ENCODE measurements at regions not wholly inside any gene's neighbourhood (a gene's known extent, or its start where the extent isn't known, plus 50 kb on each side); places are given as distances from the start of the nearest gene placed in this dataset.
"Not testable (repeated sequence)": the region's sequence is repeated elsewhere in the genome, so short reads cannot be mapped to it uniquely, and the experiment has no call there.

DNA sequence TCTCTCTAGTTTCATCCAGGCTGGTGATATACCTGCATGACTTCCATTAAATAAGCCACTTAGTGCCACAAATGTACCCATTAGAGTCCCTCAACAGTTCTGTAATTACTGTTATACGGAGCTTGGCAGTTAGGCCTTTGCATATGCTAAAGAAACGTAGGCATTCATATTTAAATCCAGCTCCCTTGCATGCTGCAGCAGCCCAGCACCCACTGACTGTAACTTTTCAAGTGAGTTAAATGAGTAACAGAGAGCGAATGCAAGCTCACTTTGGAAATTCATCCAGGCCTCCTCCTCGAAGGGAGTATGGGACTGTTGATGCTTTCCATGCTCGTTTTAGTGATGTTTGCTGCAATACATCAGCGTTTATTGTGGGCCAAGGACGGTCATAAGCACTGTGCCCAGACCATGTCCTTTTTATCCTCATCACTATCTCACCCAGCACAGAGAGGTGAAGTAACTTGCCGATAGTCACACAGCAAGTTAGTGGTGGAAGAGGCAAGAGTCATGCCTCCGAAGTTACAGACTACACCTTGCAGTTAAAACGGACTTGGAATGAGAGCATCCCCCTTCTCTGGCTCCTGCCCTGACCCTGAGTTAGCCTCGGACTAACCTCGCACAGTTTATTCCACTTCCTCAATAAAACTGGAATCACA is 179.4 kb upstream of the PDE10A start:
- Histone ChIP-seq H3K4me3 (no peak overlapping the region), H3K9ac (ENCODE audit: low read depth in 2 of 2, low read length in 2 of 2) (peak overlapping the region in 1 of 2 donors; percentile 30), H3K27ac (no peak overlapping the region), H3K27me3 (no peaks in the 10 kb centered on the region), H3K36me3 (no peaks in the 10 kb centered on the region), H3K4me1 (peaks cover 9% of the 10 kb centered on the region), H3K9me3 (no peaks in the 10 kb centered on the region)
- DNase-seq = no peak
- TF ChIP-seq, protein P1, sequence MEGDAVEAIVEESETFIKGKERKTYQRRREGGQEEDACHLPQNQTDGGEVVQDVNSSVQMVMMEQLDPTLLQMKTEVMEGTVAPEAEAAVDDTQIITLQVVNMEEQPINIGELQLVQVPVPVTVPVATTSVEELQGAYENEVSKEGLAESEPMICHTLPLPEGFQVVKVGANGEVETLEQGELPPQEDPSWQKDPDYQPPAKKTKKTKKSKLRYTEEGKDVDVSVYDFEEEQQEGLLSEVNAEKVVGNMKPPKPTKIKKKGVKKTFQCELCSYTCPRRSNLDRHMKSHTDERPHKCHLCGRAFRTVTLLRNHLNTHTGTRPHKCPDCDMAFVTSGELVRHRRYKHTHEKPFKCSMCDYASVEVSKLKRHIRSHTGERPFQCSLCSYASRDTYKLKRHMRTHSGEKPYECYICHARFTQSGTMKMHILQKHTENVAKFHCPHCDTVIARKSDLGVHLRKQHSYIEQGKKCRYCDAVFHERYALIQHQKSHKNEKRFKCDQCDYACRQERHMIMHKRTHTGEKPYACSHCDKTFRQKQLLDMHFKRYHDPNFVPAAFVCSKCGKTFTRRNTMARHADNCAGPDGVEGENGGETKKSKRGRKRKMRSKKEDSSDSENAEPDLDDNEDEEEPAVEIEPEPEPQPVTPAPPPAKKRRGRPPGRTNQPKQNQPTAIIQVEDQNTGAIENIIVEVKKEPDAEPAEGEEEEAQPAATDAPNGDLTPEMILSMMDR (IDR thresholded peaks at IDR 0.05) = no peak
- intact Hi-C loops (cut with DNase I) = no loop called here

DNA sequence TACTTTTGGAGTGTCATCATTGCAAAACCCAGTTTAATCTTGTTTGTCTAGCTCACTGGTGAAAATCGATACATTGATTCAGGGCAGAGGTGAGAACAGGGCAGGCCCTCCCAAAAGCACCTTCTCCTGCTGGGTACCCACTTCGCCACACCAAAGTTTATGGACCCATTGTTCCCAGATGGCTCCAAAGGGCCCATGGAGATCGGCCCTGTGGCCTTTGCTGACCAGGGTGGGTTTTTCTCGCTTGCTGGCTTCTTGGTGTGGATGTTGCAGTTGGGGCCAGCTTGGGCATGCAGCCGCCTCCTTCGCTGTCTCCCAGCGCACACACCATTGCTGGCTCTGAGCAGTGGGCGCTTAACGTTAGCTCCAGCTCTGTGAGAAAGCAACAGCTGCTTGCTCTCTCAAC is 178.1 kb upstream of the PDE10A start:
- peaks cover 2% of the 10 kb centered on the region for H3K27me3 ChIP-seq
- no peak overlapping the region for H3K27ac ChIP-seq
- H3K4me3 ChIP-seq = no peak overlapping the region
- H3K4me1 ChIP-seq = peaks cover 6% of the 10 kb centered on the region
- intact Hi-C loops (cut with DNase I) = no loop called here
- TF ChIP-seq, protein P1 (IDR thresholded peaks at IDR 0.05) = no peak
- H3K9me3 ChIP-seq = no peaks in the 10 kb centered on the region
- H3K36me3 ChIP-seq = no peaks in the 10 kb centered on the region
- DNase-seq = no peak
- no peak overlapping the region for H3K9ac ChIP-seq (ENCODE audit: low read depth in 2 of 2, low read length in 2 of 2)

DNA sequence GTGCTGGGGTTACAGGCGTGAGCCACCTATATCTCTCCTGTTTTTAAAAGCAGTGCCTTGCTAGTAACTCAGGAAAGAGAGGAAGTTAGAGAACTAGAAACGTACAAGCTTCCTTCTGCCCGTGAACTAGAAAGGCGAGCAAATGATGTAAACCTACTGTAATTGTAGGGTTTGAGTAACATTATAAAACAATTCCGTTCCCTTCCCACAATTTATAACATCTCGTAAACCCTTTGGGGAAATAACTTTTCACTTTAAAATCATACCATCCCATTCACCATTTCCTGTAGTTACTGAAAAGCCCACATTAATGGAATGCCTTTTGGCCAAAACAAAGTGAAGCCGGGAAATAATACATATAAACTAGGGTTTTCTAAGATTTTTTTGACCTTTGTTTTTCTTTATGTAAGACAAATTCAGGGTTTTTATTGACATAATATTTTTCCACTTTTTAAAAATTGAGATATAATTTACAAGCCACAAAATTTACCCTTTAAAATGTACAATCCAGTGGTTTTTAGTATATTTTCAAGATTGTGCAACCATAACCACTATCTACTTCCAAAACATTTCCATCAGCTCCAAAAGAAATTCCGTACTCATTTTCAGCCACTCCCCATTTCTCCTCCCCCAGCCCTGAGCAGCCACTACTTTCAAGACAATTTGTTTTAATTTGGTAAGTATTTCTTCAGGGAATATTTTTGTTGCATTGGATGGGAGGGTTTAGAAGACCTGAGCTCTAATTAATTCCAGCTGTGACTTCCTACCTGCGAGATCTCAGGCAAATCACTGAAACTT is 175.1 kb upstream of the PDE10A start:
- TF ChIP-seq, protein P1 (IDR thresholded peaks at IDR 0.05) = no peak
- H3K9me3 ChIP-seq = no peaks in the 10 kb centered on the region
- no peak overlapping the region for H3K4me3 ChIP-seq
- H3K27me3 ChIP-seq = peaks cover 3% of the 10 kb centered on the region
- intact Hi-C loops (cut with DNase I) = no loop called here
- H3K9ac ChIP-seq (ENCODE audit: low read depth in 2 of 2, low read length in 2 of 2) = no peak overlapping the region
- H3K36me3 ChIP-seq = no peaks in the 10 kb centered on the region
- no peak for DNase-seq
- H3K27ac ChIP-seq = no peak overlapping the region
- H3K4me1 ChIP-seq = no peaks in the 10 kb centered on the region

DNA sequence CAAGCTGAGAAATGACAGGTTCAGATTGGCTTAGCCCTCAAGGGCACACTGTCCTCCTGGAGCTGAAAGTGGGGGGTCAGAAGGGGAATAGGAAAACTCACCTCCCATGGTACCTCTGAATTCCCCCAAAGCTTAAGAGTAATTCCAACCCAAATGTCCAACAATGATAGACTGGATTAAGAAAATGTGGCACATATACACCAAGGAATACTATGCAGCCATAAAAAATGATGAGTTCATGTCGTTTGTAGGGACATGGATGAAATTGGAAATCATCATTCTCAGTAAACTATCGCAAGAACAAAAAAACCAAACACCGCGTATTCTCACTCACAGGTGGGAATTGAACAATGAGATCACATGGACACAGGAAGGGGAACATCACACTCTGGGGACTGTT is 173.6 kb upstream of the PDE10A start:
- H3K4me1 ChIP-seq; DNase-seq; H3K36me3 ChIP-seq; H3K9ac ChIP-seq (ENCODE audit: low read depth in 2 of 2, low read length in 2 of 2); intact Hi-C loops (cut with DNase I); H3K4me3 ChIP-seq; H3K27ac ChIP-seq; H3K27me3 ChIP-seq; H3K9me3 ChIP-seq: not testable (repeated sequence)

DNA sequence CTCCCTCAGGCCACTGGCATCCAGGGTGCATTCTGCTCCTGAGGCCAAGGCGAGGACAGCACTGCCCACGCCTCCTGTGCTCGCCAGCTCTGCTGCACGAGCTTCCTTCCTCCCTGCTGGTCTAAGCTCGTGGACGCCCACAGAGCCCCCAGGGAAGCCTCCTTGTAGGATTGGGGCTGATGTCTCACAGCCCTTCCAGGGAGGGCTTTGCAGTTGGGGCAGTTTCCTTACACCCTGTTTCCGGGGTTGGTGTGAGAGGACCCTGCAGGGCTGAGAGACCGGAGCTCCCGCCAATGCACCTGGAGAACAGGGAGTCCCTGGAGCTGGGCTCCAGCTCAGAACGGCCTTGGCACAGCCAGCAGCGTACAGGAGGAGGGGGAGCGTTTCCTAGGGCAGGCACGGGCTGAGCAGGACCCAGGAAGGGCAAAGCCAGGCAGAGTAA is 172.4 kb upstream of the PDE10A start:
- Histone ChIP-seq H3K4me3 (no peak overlapping the region), H3K27ac (no peak overlapping the region), H3K9me3 (no peaks in the 10 kb centered on the region), H3K4me1 (no peaks in the 10 kb centered on the region), H3K27me3 (peaks cover 3% of the 10 kb centered on the region), H3K36me3 (no peaks in the 10 kb centered on the region), H3K9ac (ENCODE audit: low read depth in 2 of 2, low read length in 2 of 2) (no peak overlapping the region)
- no peak for DNase-seq
- TF ChIP-seq, protein P1 (IDR thresholded peaks at IDR 0.05) = no peak
- intact Hi-C loops (cut with DNase I) = no loop called here

Measured in colonic mucosa (tissue), 4 donors.